ENCODE measurements at regions not wholly inside any gene's neighbourhood (a gene's known extent, or its start where the extent isn't known, plus 50 kb on each side); places are given as distances from the start of the nearest gene placed in this dataset.

DNA sequence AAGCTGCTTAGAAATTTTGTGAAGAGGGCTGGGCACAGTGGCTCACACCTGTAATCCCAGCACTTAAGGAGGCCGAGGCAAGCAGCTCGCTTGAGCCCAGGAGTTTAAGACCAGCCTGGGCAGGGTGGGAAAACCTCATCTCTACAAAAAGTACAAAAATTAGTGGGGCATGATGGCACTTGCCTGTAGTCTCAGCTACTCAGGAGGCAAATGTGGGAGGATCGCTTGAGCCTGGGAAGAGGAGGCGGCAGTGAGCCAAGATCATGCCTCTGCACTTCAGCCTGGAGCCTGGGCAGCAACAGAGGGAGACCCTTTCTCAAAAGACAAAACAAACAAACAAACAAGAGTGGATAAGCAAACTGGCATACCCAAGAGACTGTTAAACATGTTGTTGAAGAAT, 308.3 kb upstream of the ADGRB3 start:
- ChIA-PET CTCF (ENCODE audit: partially characterized antibody) (interaction anchor here (0.6 to 1.5 kb wide), 2 partner anchors 10 to 16 kb away, joined by 3 read pairs; no protein-coding TSS in a partner anchor), POLR2A (ENCODE audit: partially characterized antibody) (no interaction called here)
- Histone ChIP-seq H2BK120ac (replicated peaks; ENCODE audit: low read depth, low read length) (no peak overlapping the region), H4K91ac (replicated peaks; ENCODE audit: insufficient read length, low read length) (no peak overlapping the region), H3K4me2 (ENCODE audit: insufficient read depth in 1 of 2, low read depth in 2 of 2, low read length in 2 of 2) (no peak overlapping the region), H3K14ac (ENCODE audit: insufficient read length) (no peak overlapping the region), H3K4ac (replicated peaks; ENCODE audit: insufficient read length, low read depth, low read length) (no peak overlapping the region), H3K23me2 (ENCODE audit: low read depth, low read length) (no peaks in the 10 kb centered on the region), H2BK5ac (ENCODE audit: low read depth, low read length) (no peak overlapping the region), H3K18ac (ENCODE audit: extremely low read depth, low read length) (no peak overlapping the region), H2BK20ac (ENCODE audit: low read length) (no peak overlapping the region), H2AK5ac (ENCODE audit: low read depth, low read length) (no peak overlapping the region), H4K5ac (ENCODE audit: insufficient read length, low read depth, low read length) (no peak overlapping the region), H3K27ac (ENCODE audit: low read depth, low read length) (no peak overlapping the region), H3K56ac (replicated peaks; ENCODE audit: insufficient read length, low read depth, low read length) (no peak overlapping the region), H3K4me1 (replicated peaks in 1 of 4; ENCODE audit: control insufficient read depth in 3 of 4, insufficient read depth in 4 of 4, low read length in 3 of 4) (no peaks in the 10 kb centered on the region), H3K4me3 (ENCODE audit: extremely low read depth in 1 of 4, insufficient read depth in 2 of 4, low read depth in 3 of 4, low read length in 4 of 4) (no peak overlapping the region), H2BK15ac (ENCODE audit: low read length) (no peak overlapping the region), H2AFZ (ENCODE audit: low read length) (peak overlapping the region; percentile 51; the same call in 1 of the 2 replicates), H4K20me1 (replicated peaks in 1 of 2; ENCODE audit: control insufficient read depth in 1 of 2, insufficient read depth in 2 of 2, low read length in 2 of 2) (no peaks in the 10 kb centered on the region), H3K27me3 (replicated peaks in 1 of 4; ENCODE audit: control insufficient read depth in 3 of 4, extremely low read depth in 1 of 4, insufficient read depth in 3 of 4, low read length in 3 of 4) (no peaks in the 10 kb centered on the region), H3K23ac (ENCODE audit: insufficient read length) (no peak overlapping the region), H3K36me3 (ENCODE audit: control insufficient read depth in 2 of 4, insufficient read depth in 4 of 4, low read length in 3 of 4) (no peaks in the 10 kb centered on the region), H3K79me2 (ENCODE audit: control insufficient read depth in 1 of 2, insufficient read depth in 2 of 2, low read length in 2 of 2) (no peaks in the 10 kb centered on the region), H3K79me1 (ENCODE audit: low read depth, low read length) (no peaks in the 10 kb centered on the region), H4K8ac (ENCODE audit: extremely low read depth, insufficient read depth, low read length) (no peak overlapping the region), H3K9ac (replicated peaks in 1 of 4; ENCODE audit: extremely low read depth in 1 of 4, low read depth in 3 of 4, low read length in 3 of 4) (no peak overlapping the region), H2BK12ac (ENCODE audit: low read depth, low read length) (no peak overlapping the region), H3K9me3 (ENCODE audit: insufficient read depth in 2 of 2, low read depth in 1 of 2, low read length in 1 of 2) (no peaks in the 10 kb centered on the region)
- TF ChIP-seq MAFK (IDR thresholded peaks at IDR 0.05; ENCODE audit: low read depth, low read length) (no peak), TAF7 (optimal IDR thresholded peaks at IDR 0.05; ENCODE audit: borderline replicate concordance, low read depth, low read length) (no peak), RAD21 (IDR thresholded peaks at IDR 0.05 in 1 of 2, conservative IDR thresholded peaks at IDR 0.05 in 1 of 2; ENCODE audit: low read depth in 2 of 2, low read length in 2 of 2) (no peak), CEBPB (IDR thresholded peaks at IDR 0.05; ENCODE audit: low read depth, low read length) (no peak), EGR1 (IDR thresholded peaks at IDR 0.05; ENCODE audit: borderline replicate concordance, low read depth, low read length) (no peak), TBP (IDR thresholded peaks at IDR 0.05; ENCODE audit: low read depth, low read length) (no peak), KDM5A (IDR thresholded peaks at IDR 0.05; ENCODE audit: low read length) (no peak), SUZ12 (IDR thresholded peaks at IDR 0.05; ENCODE audit: low read length) (no peak), SAP30 (IDR thresholded peaks at IDR 0.05; ENCODE audit: insufficient read depth, insufficient replicate concordance, low read length) (no peak), SIN3A (conservative IDR thresholded peaks at IDR 0.05 in 1 of 2, IDR thresholded peaks at IDR 0.05 in 1 of 2; ENCODE audit: low read depth in 1 of 2, low read length in 2 of 2) (no peak), KDM1A (IDR thresholded peaks at IDR 0.05; ENCODE audit: borderline replicate concordance, low read length) (no peak), MAX (IDR thresholded peaks at IDR 0.05) (no peak), EP300 (IDR thresholded peaks at IDR 0.05; ENCODE audit: borderline replicate concordance in 1 of 2, low read depth in 2 of 2, low read length in 2 of 2) (no peak), KDM4A (IDR thresholded peaks at IDR 0.05; ENCODE audit: low read depth, low read length, severe bottlenecking) (no peak)
- 84% methylated on average over 4 of the region's 4 CpGs; no CpG with 5 or more reads in 1 of the 2 experiments for WGBS, 2 experiments (ENCODE audit: extremely low coverage in 1 of 2, insufficient coverage in 1 of 2, insufficient read length in 1 of 2, insufficient replicate concordance in 2 of 2, low coverage in 1 of 2, low lambda C conversion rate in 2 of 2, missing lambda C conversion rate in 1 of 2)
- no peak for FAIRE-seq
- no peak for DNase-seq (ENCODE audit: low read depth in 1 of 2, low spot score in 2 of 2)

Data from H1 (cell line).